ENCODE measurements at regions not wholly inside any gene's neighbourhood (a gene's known extent, or its start where the extent isn't known, plus 50 kb on each side); places are given as distances from the start of the nearest gene placed in this dataset.

DNA sequence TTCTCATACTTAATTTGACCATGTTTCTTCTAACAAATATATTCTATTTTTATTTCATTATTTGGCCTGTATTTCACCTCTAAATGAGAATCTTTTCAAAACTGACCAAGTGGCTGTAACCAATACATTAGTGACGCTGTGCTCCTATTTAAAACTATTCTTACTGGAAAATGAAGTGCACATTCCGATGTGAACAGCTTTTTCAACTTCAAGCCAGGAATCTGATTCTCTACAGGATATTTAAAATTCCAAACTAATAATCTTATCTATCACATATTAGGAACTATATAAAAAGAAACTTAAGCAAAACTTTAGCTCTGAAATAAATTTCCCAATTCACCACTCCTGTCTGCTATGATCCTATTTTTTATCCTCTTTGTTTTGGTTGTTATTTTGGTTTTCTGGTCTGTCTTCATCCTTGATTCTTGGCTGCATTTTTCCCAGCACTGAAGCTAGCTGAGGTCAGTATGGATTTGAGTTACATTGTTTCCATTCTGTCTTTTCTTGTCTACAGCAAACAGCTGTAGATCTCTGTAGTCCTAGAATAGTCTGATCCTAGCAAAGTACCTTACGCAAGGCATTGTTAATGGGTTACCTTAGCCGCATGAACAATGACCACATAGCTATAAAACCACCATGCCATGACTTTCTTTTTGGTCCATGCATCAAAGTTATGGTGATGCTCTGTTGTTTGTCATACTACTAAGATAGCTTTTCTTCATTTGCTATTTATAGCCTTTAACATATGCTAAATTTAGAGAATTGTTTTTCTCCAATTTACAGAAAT lies 748.6 kb upstream of the SPRY2 start:
- Mint-ChIP-seq H3K4me1 (no peaks in the 10 kb centered on the region), H3K27me3 (no peaks in the 10 kb centered on the region), H3K4me3 (no peak overlapping the region), H3K27ac (no peak overlapping the region), H3K9me3 (ENCODE audit: insufficient read depth) (peaks cover 2% of the 10 kb centered on the region)
- Histone ChIP-seq H3K36me3 (replicated peaks in 1 of 2; ENCODE audit: control extremely low read depth in 1 of 2, control insufficient read depth in 1 of 2, extremely low read depth in 1 of 2, insufficient read depth in 2 of 2, low read length in 1 of 2) (no peaks in the 10 kb centered on the region), H3K9ac (ENCODE audit: low read length) (no peak overlapping the region), H3K4me2 (replicated peaks; ENCODE audit: low read depth, low read length, poor library complexity, severe bottlenecking) (no peak overlapping the region), H3K27me3 (replicated peaks in 1 of 4; ENCODE audit: control extremely low read depth in 1 of 4, control insufficient read depth in 3 of 4, insufficient read depth in 4 of 4, low read length in 3 of 4) (no peaks in the 10 kb centered on the region), H3K4me1 (ENCODE audit: control insufficient read depth in 2 of 2, insufficient read depth in 2 of 2, low read length in 2 of 2) (no peaks in the 10 kb centered on the region), H3K79me2 (ENCODE audit: control insufficient read depth, insufficient read depth, low read length) (no peaks in the 10 kb centered on the region), H2AFZ (ENCODE audit: insufficient read depth, low read depth, low read length, poor library complexity, severe bottlenecking) (no peak overlapping the region), H4K20me1 (ENCODE audit: control insufficient read depth, insufficient read depth, low read length, poor library complexity, severe bottlenecking) (no peaks in the 10 kb centered on the region), H3K27ac (ENCODE audit: low read length in 2 of 2) (no peak overlapping the region), H3K4me3 (ENCODE audit: control extremely low read depth in 1 of 5, extremely low read depth in 1 of 5, insufficient read depth in 1 of 5, low read depth in 2 of 5, low read length in 4 of 5) (no peak overlapping the region), H3K9me3 (ENCODE audit: control extremely low read depth in 1 of 3, control insufficient read depth in 2 of 3, insufficient read depth in 1 of 3, low read length in 2 of 3) (no peaks in the 10 kb centered on the region)
- POLR2A ChIA-PET, result no interaction called here
- WGBS (ENCODE audit: insufficient coverage), result no CpG with 5 or more reads among the region's 4 CpGs
- intact Hi-C loops (cut with micrococcal nuclease), result no loop called here
- ATAC-seq (ENCODE audit: low read depth), result no peak
- TF ChIP-seq, protein P1, sequence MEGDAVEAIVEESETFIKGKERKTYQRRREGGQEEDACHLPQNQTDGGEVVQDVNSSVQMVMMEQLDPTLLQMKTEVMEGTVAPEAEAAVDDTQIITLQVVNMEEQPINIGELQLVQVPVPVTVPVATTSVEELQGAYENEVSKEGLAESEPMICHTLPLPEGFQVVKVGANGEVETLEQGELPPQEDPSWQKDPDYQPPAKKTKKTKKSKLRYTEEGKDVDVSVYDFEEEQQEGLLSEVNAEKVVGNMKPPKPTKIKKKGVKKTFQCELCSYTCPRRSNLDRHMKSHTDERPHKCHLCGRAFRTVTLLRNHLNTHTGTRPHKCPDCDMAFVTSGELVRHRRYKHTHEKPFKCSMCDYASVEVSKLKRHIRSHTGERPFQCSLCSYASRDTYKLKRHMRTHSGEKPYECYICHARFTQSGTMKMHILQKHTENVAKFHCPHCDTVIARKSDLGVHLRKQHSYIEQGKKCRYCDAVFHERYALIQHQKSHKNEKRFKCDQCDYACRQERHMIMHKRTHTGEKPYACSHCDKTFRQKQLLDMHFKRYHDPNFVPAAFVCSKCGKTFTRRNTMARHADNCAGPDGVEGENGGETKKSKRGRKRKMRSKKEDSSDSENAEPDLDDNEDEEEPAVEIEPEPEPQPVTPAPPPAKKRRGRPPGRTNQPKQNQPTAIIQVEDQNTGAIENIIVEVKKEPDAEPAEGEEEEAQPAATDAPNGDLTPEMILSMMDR (IDR thresholded peaks at IDR 0.05), result no peak
- TF ChIP-seq EZH2 (IDR thresholded peaks at IDR 0.05; ENCODE audit: borderline replicate concordance, insufficient read depth, low read depth, low read length, poor library complexity, severe bottlenecking), result no peak
- CTCF ChIA-PET, result interaction anchor here (0.6 kb wide), 1 partner anchor 1413 kb away, joined by 3 read pairs; no protein-coding TSS in a partner anchor
- DNase-seq, result no peak

DNA sequence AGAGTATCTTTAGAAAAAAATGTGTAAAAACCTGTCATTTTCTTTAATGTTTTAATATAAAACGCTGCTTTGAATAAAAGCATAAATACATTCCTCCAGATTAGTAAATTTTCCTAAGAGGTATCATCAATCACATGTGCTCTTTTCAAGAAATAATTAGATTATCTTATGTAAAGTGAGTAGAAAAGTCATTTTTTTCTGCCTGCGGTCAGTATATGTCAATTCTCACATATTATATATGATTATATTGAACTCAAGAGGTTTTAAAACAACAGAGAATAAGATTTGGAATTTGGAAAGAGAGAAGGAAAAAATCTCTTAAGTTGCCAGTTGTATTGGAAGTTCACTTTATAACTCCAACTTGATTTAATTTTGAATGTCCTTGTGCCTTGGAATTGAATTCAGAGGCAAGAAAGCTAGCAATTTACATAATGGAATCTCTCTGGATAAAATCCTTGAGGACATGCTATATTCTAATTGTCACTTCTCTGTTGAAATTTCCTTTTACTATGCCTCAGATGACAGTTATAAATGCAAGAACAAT lies 740.1 kb upstream of the SPRY2 start:
- ChIA-PET CTCF (no interaction called here), POLR2A (no interaction called here)
- no peaks in the 10 kb centered on the region for H3K9me3 ChIP-seq (ENCODE audit: control extremely low read depth in 1 of 3, control insufficient read depth in 2 of 3, insufficient read depth in 1 of 3, low read length in 2 of 3)
- H3K79me2 ChIP-seq (ENCODE audit: control insufficient read depth, insufficient read depth, low read length), result no peaks in the 10 kb centered on the region
- DNase-seq (no peak), ATAC-seq (ENCODE audit: low read depth) (no peak)
- WGBS (ENCODE audit: insufficient coverage), result no CpG with 5 or more reads among the region's 2 CpGs
- TF ChIP-seq EZH2 (IDR thresholded peaks at IDR 0.05; ENCODE audit: borderline replicate concordance, insufficient read depth, low read depth, low read length, poor library complexity, severe bottlenecking), result no peak
- TF ChIP-seq, protein P1 (IDR thresholded peaks at IDR 0.05), result no peak
- H2AFZ ChIP-seq (ENCODE audit: insufficient read depth, low read depth, low read length, poor library complexity, severe bottlenecking), result no peak overlapping the region
- no peaks in the 10 kb centered on the region for H3K9me3 Mint-ChIP-seq (ENCODE audit: insufficient read depth)
- H3K27me3 Mint-ChIP-seq, result no peaks in the 10 kb centered on the region
- intact Hi-C loops (cut with micrococcal nuclease), result no loop called here
- H3K4me1 Mint-ChIP-seq, result no peaks in the 10 kb centered on the region
- no peaks in the 10 kb centered on the region for H3K36me3 ChIP-seq (replicated peaks in 1 of 2; ENCODE audit: control extremely low read depth in 1 of 2, control insufficient read depth in 1 of 2, extremely low read depth in 1 of 2, insufficient read depth in 2 of 2, low read length in 1 of 2)
- H3K4me3 Mint-ChIP-seq, result no peak overlapping the region
- H3K9ac ChIP-seq (ENCODE audit: low read length), result no peak overlapping the region
- H3K4me3 ChIP-seq (ENCODE audit: control extremely low read depth in 1 of 5, extremely low read depth in 1 of 5, insufficient read depth in 1 of 5, low read depth in 2 of 5, low read length in 4 of 5), result no peak overlapping the region
- no peak overlapping the region for H3K4me2 ChIP-seq (replicated peaks; ENCODE audit: low read depth, low read length, poor library complexity, severe bottlenecking)
- no peaks in the 10 kb centered on the region for H3K4me1 ChIP-seq (ENCODE audit: control insufficient read depth in 2 of 2, insufficient read depth in 2 of 2, low read length in 2 of 2)
- H4K20me1 ChIP-seq (ENCODE audit: control insufficient read depth, insufficient read depth, low read length, poor library complexity, severe bottlenecking), result no peaks in the 10 kb centered on the region
- no peaks in the 10 kb centered on the region for H3K27me3 ChIP-seq (replicated peaks in 1 of 4; ENCODE audit: control extremely low read depth in 1 of 4, control insufficient read depth in 3 of 4, insufficient read depth in 4 of 4, low read length in 3 of 4)
- H3K27ac Mint-ChIP-seq, result no peak overlapping the region
- H3K27ac ChIP-seq (ENCODE audit: low read length in 2 of 2), result no peak overlapping the region
